NT2/D1 (cell line): ENCODE measurements at regions not wholly inside any gene's neighbourhood (a gene's known extent, or its start where the extent isn't known, plus 50 kb on each side); places are given as distances from the start of the nearest gene placed in this dataset.

Experiments used
- SUZ12 ChIP-seq: IDR thresholded peaks from 2 replicates; pipeline ENCODE4 v1.6.1; 2011; ENCODE audit not compliant: insufficient read length, insufficient read depth; ENCODE audit errors: extremely low read depth
- YY1 ChIP-seq: IDR thresholded peaks from 2 replicates; pipeline ENCODE4 v1.6.1; 2011; ENCODE audit not compliant: insufficient read length, insufficient read depth
- ZNF274 ChIP-seq: IDR thresholded peaks from 2 replicates; pipeline ENCODE4 v1.6.1; 2011; ENCODE audit warnings: mild to moderate bottlenecking, low read depth, low read length

DNA sequence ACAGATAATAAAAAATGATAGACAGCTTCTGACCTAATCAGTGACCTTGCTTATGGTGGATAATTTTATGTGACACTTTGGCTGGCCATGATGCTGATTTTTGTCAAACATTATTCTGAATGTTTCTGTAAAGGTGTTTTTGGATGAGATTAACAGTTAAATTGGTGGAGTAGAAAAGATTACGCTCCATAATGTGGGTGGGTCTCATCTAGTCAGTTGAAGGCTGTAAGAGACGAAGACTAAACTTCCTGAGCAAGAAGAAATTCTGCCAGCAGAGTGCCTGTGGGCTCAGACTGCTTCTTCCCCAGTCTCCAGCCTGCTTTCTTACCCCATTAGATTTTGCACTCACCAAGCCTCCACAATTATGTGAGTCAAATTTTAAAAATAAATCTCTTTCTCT lies 214.9 kb upstream of the ITGA4 start:
- TF ChIP-seq YY1 (no peak), ZNF274 (no peak), SUZ12 (no peak)
